ENCODE measurements at regions not wholly inside any gene's neighbourhood (a gene's known extent, or its start where the extent isn't known, plus 50 kb on each side); places are given as distances from the start of the nearest gene placed in this dataset.

- TF ChIP-seq POLR2AphosphoS5 (IDR thresholded peaks at IDR 0.05; ENCODE audit: low read depth, low read length) (no peak), CTCF (IDR thresholded peaks at IDR 0.05) (no peak), TCF7L2 (IDR thresholded peaks at IDR 0.05; ENCODE audit: low read depth, low read length) (no peak), SIN3A (IDR thresholded peaks at IDR 0.05; ENCODE audit: borderline replicate concordance, insufficient read depth, low read depth, low read length) (no peak), REST (IDR thresholded peaks at IDR 0.05; ENCODE audit: insufficient read depth in 1 of 2, low read depth in 2 of 2, low read length in 1 of 2) (no peak)
Measured at GRCh38 chr7:91338226-91339020, 74.2 kb downstream of the FZD1 start.

Data from Panc1 (cell line).